Stimulated activated CD4-positive, alpha-beta T cell treated with anti-CD3 and anti-CD28 coated beads, Interleukin-2, amount 100 ng/mL, for 24 hours (primary cell): ENCODE measurements at regions not wholly inside any gene's neighbourhood (a gene's known extent, or its start where the extent isn't known, plus 50 kb on each side); places are given as distances from the start of the nearest gene placed in this dataset.

Source experiments
- DNase-seq, 2 donors: peaks; one replicate each; pipeline ENCODE4 v3.0.0-alpha.2; 2020

DNA sequence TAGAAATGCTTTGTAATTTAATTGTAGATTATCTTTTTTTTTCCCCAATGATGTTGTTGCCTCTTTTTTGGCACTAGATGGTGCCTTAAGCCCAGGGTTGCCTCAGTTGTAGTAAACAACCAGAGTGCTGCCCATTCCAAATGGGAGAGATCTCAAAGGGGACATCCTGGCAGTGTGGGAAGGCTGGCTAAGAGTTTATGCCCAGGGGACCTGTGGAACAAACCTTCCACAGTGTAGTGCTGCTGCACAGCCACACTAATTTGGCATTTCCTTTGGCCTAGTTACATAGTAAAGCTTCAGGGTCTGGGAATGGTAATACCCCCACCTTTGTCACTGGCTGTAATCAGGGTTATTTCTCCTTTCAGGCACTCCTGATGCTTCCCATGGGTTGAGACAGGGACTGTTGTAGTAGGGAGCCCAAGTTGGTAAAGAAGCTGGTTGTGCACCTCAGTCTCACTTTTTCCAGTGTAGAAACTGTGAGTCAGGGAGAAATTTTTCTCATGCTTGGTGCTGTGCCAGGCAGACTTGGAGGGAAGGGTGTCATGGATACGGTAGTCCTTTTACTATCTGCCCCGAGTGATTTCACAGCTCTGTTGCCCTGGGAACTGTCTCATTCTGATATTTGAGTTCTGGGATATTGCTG lies 177.8 kb upstream of the ECI2 start:
- no peak for DNase-seq

- no peak for DNase-seq
Observed at GRCh38 chr6:4311976-4312860, 176.8 kb upstream of the ECI2 start.

- no peak for DNase-seq
Observed at GRCh38 chr6:4309540-4309939, 174.2 kb upstream of the ECI2 start.

- no peak for DNase-seq
Observed at GRCh38 chr6:4308364-4308763, 173.0 kb upstream of the ECI2 start.

GRCh38 chr6:4304927-4305455 lies 169.6 kb upstream of the ECI2 start:
- DNase-seq: no peak

GRCh38 chr6:4303638-4304037 lies 168.3 kb upstream of the ECI2 start:
- DNase-seq: no peak

GRCh38 chr6:4302524-4302923 lies 167.1 kb upstream of the ECI2 start:
- no peak for DNase-seq

DNA sequence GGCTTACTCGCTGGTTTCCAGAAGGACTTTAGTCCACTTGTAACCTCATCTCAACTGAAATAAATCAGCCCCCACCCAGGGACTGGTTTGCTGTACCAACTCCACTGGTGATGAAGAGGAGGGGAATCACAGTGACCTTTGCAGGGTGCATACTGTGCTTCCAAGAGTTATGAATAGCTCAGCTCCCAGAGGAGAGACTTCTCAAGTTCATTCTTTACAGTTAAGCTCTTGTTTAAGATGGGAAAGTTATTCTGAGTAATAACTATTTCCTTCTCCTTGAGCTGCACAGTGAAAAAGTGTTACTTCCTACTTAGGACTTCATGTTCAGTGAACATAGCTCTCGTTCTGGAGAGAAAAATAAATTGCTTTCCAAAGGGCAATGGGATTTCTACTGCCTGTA lies 166.5 kb upstream of the ECI2 start:
- DNase-seq: no peak

- no peak for DNase-seq
Observed at GRCh38 chr6:4300917-4301316, 165.5 kb upstream of the ECI2 start.

DNA sequence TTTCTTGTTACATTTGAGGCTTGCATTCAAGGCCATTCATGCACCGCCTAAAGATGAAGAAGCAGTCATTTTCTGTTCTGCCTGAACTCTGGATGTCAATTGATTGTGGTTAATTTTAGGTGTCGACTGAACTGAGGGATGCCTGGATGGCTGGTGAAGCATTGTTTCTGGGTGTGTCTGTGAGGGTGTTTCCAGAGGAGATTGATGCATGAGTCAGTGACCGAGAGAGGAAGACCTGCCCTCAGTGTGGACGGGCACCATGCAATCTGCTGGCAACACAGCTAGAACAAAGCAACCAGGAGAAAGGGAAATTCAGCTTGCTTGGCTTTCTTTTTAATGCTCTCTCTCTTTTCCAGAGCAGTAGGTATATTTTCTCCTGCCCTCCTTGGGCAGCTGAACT lies 164.1 kb upstream of the ECI2 start:
- no peak for DNase-seq

GRCh38 chr6:4297348-4297747 lies 162.0 kb upstream of the ECI2 start:
- DNase-seq: no peak

- DNase-seq: no peak
Observed at GRCh38 chr6:4296552-4296951, 161.2 kb upstream of the ECI2 start.

DNA sequence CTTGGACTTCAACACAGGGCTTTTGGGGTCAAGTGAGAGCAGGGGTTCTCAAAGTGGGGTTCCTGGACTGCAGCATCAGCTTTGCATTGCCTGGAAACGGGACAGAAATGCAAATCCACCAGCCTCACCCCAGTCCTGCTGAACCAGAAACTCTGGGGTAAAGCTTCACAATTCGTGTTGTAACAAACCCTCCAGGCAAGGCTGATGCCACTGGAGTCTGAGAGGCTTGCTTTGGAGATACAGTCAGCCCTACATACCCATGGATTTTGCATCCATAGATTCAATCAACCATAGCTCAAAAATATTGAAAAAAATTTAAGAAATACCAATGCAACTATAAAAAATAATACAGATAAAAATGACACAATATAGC lies 160.4 kb upstream of the ECI2 start:
- no peak for DNase-seq

GRCh38 chr6:4295058-4295782 lies 159.8 kb upstream of the ECI2 start:
- no peak for DNase-seq

DNA sequence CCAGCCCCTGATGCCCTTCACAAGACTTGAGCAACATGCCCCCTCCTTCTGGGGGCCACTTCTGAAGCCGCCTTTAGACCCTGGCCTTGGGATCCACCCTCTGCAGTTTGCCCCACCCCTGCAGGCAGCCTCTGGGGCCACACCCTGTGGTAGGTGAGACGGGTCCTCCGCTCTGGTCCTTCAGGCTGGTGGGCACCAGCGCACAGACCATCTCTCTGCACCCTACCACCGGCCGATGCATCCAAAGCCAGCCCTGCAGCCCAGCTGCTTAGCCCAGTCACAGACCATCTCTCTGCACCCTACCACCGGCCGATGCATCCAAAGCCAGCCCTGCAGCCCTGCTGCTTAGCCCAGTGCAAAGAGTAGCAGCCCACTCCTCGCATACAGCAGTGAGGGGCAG lies 159.3 kb upstream of the ECI2 start:
- no peak for DNase-seq

DNA sequence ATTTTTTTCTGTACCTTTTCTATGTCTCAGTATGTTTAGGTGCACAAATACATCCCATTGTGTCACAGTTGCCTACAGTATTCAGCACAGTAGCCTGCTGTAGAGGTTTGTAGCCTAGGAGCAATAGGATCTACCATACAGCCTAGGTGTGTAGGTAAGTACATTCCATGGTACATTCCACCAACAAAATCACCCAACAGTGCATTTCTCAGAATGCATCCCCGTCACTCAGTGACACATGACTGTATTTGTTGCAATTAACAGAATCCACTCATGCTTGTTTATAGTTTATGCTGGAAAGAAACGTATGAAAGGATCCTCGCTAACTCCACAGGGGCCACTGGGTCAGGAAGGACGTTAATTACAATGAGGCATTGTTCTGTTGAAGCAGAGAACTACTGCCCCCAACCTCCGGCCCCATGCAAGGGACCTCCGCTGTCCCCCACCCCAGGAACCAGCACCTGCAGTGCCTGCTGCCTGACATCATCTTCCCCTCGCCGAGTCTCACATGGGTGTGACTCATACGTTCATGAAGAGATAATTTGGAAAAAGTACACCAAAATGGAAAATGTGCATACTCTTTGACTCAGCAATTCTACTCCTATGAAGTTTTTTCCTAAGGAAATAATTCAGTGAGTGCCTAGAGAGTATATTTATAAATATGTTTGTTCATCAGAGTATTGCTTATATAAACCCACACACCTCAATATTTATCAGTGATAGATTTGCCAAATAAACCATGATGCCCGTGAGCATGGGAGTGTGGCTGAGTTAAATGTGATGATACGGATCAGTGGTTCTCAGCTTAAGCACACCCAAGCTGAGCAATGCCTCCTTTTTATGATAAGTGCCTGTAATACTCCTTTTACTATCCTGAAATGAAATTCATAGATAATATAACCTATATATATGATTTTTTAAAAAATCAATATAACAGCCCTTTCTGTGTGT lies 156.4 kb upstream of the ECI2 start:
- no peak for DNase-seq

DNA sequence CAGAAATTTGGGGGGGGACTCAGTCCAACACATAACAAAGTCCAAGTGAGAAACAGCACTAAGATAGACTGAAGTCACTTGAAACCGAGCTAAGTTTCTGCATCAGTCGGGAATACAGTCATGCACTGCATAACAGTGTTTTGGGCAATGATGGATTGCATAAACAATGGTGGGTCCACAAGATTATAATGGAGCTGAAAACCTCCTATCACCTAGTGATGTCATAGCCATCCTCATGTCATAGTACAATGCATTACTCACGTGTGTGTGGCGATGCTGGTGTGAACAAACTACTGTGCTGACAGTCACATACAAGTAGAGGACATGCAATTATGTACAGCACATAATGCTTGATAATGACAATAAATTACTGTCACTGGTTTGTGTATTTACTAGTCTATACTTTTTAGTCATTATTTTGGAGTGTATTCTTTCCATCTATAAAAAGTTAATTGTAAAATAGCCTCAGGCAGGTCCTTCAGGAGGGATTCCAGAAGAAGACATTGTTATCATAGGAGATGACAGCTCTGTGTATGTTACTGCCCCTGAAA lies 154.5 kb upstream of the ECI2 start:
- no peak for DNase-seq

DNA sequence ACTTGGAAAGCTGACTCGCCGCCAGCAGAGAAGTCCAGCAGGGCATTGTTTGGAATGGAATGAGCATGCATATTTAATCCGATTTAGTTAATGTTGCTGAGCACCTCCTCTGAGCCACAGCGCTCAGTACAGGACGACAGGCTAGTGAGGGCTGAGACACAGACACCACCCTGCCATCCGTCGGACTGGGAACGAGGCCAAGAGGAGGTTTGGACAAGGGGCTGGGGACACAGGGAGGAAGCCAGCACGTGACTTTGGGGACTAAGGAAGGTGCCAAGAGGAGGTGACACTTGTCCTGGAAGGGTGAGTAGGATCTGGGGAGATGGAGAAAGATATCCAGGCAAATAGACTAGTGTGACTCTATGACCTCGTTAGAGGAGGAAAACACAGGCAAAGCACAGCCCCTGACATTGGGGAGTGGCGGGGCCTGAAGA lies 152.5 kb upstream of the ECI2 start:
- DNase-seq: no peak

DNA sequence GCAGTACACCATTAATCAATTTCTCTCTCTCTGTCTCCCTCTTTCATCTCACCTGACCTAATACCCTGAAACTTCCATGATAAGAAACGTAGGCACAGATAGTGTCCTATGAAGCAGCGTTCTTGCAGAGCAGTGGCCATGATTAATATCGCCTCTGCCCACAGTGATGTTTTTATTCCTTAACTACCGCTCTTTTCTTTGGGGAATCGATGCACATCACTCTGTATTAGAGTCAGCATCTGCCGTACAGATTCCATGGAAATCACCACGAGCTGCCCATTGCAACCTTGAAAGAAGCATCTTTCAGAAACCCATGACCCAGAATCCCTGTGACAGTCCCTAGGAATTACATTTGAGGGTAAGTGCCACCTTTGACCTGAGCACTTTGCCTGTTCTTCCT lies 152.0 kb upstream of the ECI2 start:
- DNase-seq: no peak

DNA sequence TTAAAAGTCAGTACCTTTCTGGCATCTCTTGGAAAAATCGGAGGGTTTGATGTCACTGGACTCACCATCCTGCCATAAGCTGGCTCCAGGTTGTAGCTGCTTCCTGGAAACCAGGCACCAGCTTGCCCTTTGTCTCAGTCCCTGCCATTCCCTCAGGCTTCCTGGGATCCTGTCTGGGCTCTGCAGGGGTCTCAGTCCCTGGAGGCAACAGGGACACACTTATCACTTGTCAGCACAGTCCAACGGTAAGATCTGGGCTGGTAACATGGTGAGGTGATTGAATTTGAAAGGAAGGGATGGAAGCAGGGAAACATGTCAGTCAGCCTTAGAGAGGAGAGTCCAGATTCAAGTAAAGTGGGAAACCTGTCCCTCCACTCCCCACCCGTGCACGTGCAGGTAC lies 147.6 kb upstream of the ECI2 start:
- no peak for DNase-seq

- peak; percentile 20 to 40 for DNase-seq
Observed at GRCh38 chr6:4281341-4282293, 146.2 kb upstream of the ECI2 start.
